HG03571 (cell line): ENCODE measurements at regions not wholly inside any gene's neighbourhood (a gene's known extent, or its start where the extent isn't known, plus 50 kb on each side); places are given as distances from the start of the nearest gene placed in this dataset.
"Not testable (repeated sequence)": the region's sequence is repeated elsewhere in the genome, so short reads cannot be mapped to it uniquely, and the experiment has no call there.

Experiments used
- ATAC-seq: cut with Tn5 transposase; IDR thresholded peaks from one replicate; pipeline ENCODE4 v1.9.1; 2021; ENCODE audit not compliant: unreplicated experiment

DNA sequence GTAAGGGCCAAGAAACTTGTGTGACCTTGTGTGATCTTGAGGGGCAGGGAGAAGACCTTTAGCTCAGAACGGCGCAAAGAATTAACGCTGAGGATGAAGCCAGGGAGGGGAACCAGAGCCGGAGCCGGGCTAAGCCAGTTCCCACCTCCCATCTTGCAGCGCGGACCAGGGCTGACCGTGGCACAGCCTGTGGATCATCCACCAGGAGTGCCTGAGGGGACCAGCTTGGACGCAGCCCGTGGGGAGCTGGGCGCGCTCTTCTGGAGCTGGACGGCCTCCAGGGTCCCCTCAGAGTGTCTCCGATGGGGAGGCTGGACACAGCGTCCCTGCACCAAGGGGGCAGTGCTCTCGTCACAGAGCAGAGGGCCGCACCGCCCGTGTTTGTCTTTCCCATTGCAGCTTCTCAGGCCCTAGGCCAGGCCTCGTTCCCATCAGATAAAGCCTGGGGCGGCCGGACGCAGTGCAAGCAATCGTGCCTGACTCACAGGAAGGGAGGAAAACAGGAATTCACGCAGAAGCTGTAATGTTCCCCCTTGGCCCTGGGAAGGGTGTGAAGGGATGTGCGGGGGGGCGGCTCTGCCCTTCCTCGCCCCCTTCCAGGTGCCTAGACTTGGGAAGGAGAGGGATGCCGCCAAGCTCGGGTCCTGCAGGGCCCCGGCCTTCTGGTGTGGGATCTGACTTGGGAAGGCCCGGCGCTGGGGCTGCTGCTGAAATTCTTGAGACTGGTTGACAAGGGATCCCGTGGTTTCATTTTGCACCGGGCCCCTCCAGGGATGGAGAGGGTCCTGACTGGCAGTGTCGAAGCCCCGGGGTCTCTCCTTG is 144.9 kb downstream of the NPIPB11 start:
- not testable (repeated sequence) for ATAC-seq

GRCh38 chr16:29260683-29261426 is 145.7 kb downstream of the NPIPB11 start:
- ATAC-seq = not testable (repeated sequence)

DNA sequence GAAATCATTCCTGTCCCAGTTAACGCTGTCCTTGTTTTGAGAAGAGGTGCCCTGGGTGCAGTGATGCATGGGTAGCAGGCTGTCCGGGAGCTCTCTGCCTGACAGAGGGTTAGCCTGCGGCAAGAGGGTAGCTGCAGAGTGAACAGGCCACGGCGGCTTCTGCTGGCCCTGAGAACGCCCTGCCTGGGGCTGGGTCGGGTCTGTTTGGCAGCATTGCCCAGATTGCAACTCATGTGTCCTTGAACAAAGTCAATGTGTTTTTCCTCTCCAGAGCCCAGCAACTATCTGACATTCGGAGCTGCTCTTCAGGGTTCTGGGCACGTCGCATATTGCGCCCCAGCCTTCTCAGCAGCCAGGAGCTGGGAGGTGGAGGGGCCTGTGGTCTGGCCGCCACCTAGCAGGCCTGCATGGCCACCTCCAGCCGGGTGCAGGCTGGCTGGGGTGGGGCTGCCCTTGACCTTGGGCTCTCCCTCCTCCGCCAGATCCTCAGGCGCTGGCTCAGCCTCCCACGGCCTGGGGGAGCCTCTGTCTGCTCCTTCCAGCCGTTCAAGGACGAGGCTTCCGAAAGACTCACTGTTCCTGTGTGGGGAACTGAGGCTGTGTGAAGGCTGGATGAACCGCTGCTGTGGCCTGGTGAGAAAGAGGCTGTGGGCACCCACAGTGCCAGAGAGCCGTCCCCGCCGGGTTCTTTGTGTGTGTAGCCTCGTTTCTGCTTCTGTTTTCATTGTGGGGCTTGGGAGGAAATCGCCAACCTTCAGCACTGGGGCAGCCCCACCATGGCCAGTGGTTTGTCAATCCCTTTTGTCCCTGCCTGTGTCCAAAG is 146.7 kb downstream of the NPIPB11 start:
- ATAC-seq = not testable (repeated sequence)

GRCh38 chr16:29258946-29259634 is 147.4 kb downstream of the NPIPB11 start:
- ATAC-seq = not testable (repeated sequence)

GRCh38 chr16:29257419-29258336 is 148.8 kb downstream of the NPIPB11 start:
- ATAC-seq = not testable (repeated sequence)

DNA sequence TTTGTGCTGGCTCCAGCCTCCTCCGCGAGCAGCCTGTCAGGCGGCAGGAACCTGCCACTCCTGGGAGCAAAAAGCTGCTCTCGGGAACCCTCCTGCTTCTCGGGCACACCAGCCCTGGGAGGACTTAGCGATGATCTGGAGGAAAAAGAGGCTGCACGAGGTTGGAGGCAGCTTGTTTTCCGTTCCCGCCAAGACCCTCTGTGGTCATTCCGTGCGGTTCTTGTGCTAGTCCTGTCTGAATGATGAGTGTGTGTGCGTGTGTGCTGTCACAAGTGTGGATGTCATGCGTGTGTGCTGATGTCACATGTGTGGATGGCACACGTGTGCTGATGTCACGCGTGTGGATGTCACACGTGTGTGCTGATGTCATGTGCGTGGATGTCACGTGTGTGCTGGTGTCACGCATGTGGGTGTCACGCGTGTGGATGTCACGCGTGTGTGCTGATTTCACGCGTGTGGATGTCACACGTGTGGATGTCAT is 150.0 kb downstream of the NPIPB11 start:
- ATAC-seq = no peak

GRCh38 chr16:29255957-29256356 is 150.6 kb downstream of the NPIPB11 start:
- ATAC-seq = not testable (repeated sequence)

- not testable (repeated sequence) for ATAC-seq
These were observed 151.1 kb downstream of the NPIPB11 start for GRCh38 chr16:29255496-29255796.

DNA sequence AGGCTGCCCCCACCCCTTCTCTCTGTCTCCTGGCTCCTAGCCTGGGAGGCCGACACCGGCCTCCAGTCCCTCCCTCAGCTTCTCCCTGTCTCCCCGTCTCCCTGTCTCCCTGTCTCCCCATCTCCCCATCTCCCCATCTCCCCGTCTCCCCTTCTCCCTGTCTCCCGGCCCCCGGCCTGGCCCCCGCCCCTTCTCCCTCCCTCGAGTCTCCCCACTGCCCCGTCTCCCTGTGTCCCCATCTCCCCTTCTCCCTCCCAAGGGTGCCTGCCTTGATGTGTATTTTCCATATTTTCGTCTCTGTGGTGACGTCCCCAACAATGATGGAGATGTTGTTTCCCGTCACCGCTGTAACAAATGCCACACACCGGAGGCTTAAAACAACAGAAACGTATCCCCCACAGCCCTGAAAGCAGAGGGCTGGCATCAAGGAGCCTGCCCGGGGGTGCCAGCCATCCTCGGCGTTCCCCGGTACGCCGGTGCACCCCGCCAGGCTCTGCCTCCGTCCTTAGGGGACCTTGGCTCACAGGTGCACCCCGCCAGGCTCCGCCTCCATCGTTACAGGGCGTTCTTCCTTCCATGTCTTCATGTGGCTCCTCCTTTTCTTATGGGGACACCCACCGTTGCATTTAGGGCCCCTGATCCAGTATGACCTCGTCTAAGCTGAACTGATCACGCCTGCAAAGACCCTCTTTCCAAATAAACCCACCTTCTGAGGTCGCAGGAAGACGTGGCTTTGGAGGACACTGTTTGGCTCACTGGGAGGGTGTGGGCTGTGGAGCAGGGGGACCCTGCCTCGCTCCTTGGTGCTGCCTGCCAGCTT is 151.6 kb downstream of the NPIPB11 start:
- ATAC-seq = no peak

- not testable (repeated sequence) for ATAC-seq
These were observed 152.6 kb downstream of the NPIPB11 start for GRCh38 chr16:29253716-29254590.

GRCh38 chr16:29253066-29253590 is 153.4 kb downstream of the NPIPB11 start:
- not testable (repeated sequence) for ATAC-seq

- ATAC-seq = not testable (repeated sequence)
These were observed 154.2 kb downstream of the NPIPB11 start for GRCh38 chr16:29252311-29252710.

- ATAC-seq = not testable (repeated sequence)
These were observed 154.9 kb downstream of the NPIPB11 start for GRCh38 chr16:29251571-29252011.

DNA sequence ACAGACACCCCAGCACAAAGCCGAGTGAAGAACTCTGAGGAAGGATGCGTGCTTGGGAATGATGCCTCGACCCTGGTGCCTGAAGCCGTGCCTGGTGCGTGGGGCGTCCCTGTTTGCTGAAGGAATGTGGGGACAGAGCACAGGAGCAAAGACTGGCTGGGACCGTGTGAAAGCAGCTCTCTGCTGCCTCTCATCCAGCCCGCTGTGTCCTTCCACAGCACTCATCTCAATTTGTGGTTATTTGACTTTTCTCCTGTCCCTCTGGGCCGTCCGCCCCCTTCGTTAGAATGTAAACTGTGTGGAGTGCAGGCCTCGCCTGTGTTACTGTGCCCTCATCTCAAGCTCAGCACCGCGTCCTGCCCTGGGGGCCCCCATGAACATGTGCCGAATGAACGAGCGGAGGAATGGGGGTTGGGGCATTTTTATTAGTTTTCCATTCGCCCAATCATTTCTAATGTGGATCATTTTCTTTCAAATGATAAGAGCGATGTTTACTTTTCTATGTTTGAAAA is 155.5 kb downstream of the NPIPB11 start:
- ATAC-seq = not testable (repeated sequence)

DNA sequence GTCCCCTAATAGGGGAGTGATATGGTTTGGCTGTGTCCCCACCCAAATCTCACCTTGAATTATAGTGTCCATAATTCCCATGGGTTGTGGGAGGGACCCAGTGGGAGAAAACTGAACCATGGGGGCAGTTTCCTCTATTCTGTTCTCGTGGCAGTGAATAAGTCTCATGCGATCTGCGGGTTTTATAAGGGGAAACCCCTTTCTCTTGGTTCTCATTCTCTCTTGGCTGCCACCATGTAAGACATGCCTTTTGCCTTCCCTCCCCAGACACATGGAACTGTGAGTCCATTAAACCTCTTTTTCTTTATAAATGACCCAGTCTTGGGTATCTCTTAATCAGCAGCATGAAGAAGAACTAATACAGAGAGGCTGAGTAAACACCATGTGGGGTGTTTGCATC is 156.0 kb downstream of the NPIPB11 start:
- ATAC-seq = not testable (repeated sequence)

DNA sequence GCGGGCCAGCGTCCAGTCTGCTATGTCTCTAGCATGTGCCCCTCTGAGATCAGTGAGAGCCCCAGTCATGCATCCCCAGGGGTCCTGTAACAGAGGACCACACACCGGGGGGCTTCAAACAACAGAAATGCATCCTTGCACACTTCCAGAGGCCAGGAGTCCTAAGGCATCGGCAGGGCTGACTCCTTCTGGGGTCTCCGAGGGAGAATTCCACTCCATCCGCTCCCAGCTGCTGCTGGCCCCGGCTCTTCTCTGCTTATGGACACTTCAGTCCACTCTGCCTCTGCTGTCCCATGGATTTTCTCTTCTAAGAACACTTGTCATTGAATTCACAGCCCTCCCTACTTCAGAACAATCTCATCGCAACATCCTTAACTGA is 157.6 kb downstream of the NPIPB11 start:
- not testable (repeated sequence) for ATAC-seq

DNA sequence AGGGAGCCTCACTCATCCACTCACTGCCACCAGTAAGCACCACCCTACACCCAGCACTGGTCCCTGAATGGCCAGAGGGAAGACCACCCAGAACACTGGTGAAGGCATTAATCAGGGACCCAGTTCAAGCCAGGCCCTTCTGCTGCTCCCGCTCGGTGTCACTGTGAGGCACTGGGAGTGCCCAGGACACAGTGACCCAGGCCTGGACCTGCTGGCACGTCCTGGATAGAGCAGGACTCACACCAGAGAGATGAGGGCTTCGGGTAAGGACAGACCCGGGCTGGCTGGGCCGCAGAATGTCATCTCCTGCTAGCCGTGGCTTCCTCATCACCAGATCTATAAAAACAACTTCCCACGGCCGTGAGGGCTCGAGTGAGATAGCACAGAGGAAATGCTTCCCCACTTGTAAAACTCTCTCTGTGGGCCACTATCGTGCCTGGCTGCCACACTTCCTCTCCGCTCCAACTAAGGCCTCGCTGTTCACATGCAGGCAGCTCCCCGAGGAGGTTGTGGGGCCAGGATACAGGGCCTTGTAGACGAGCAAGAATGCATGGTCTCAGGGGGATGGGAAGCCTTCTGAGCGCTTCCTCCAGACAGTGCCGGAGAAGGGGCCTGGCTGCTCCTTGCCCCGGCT is 158.1 kb downstream of the NPIPB11 start:
- not testable (repeated sequence) for ATAC-seq
